OCI-LY1 (cell line): ENCODE measurements at regions not wholly inside any gene's neighbourhood (a gene's known extent, or its start where the extent isn't known, plus 50 kb on each side); places are given as distances from the start of the nearest gene placed in this dataset.

Experiments used
- H2AFZ ChIP-seq: fragments of 200-600 bp; sonication (generic), shearing (Covaris generic); 2 replicates; pipeline ENCODE4 v1.6.0; 2014; ENCODE audit warnings: antibody characterized with exemption, mild to moderate bottlenecking, low read length
- H3F3A ChIP-seq: fragments of 200-600 bp; sonication (generic), shearing (Covaris generic); 2 replicates; pipeline ENCODE4 v1.6.0; 2014; ENCODE audit warnings: mild to moderate bottlenecking, antibody characterized with exemption, low read length, moderate library complexity; ENCODE audit not compliant: insufficient read depth
- H3K27ac ChIP-seq: fragments of 200-600 bp; sonication (generic); 2 replicates; pipeline ENCODE4 v1.5.1; 2014; ENCODE audit warnings: low read length, mixed run types, mild to moderate bottlenecking, low read depth; ENCODE audit not compliant: poor library complexity, severe bottlenecking
- H3K27me3 ChIP-seq: fragments of 200-600 bp; sonication (generic); 2 replicates; pipeline ENCODE4 v1.6.0; 2014; ENCODE audit warnings: antibody characterized with exemption, mild to moderate bottlenecking, low read length, moderate library complexity; ENCODE audit not compliant: insufficient read depth
- H3K36me3 ChIP-seq: fragments of 200-600 bp; sonication (generic); 2 replicates; pipeline ENCODE4 v1.6.1; 2014; ENCODE audit warnings: mild to moderate bottlenecking, antibody characterized with exemption, low read length, moderate library complexity, mixed read lengths; ENCODE audit not compliant: insufficient read depth
- H3K4me1 ChIP-seq: fragments of 200-600 bp; sonication (generic); 2 replicates; pipeline ENCODE4 v1.5.1; 2014; ENCODE audit warnings: mild to moderate bottlenecking, low read length, moderate library complexity; ENCODE audit not compliant: insufficient read depth, severe bottlenecking
- H3K4me2 ChIP-seq: fragments of 200-600 bp; sonication (generic), shearing (Covaris generic); 2 replicates; pipeline ENCODE4 v1.6.1; 2014; ENCODE audit warnings: low read length
- H3K4me3 ChIP-seq: fragments of 200-600 bp; sonication (generic); 2 replicates; pipeline ENCODE4 v1.5.1; 2014; ENCODE audit warnings: low read length, low read depth, mild to moderate bottlenecking, mixed read lengths; ENCODE audit not compliant: poor library complexity, severe bottlenecking
- H3K79me2 ChIP-seq: fragments of 200-600 bp; shearing (Covaris generic); 2 replicates; pipeline ENCODE4 v1.6.1; 2016; ENCODE audit warnings: mixed run types, low read length, mixed read lengths; ENCODE audit not compliant: insufficient read depth
- H3K9ac ChIP-seq: fragments of 200-600 bp; sonication (generic), shearing (Covaris generic); 2 replicates; pipeline ENCODE4 v1.6.1; 2014; ENCODE audit warnings: mild to moderate bottlenecking, low read length, mixed read lengths
- H3K9me2 ChIP-seq: fragments of 200-600 bp; sonication (generic), shearing (Covaris generic); 2 replicates; pipeline ENCODE4 v1.6.1; 2014; ENCODE audit warnings: low read depth, mild to moderate bottlenecking, low read length, mixed read lengths
- H3K9me3 ChIP-seq: fragments of 200-600 bp; shearing (Covaris generic); 2 replicates; pipeline ENCODE4 v1.6.1; 2014; ENCODE audit warnings: low read length, mixed read lengths
- H4K20me1 ChIP-seq: fragments of 200-600 bp; sonication (generic), shearing (Covaris generic); 2 replicates; pipeline ENCODE4 v1.6.0; 2016; ENCODE audit warnings: mild to moderate bottlenecking, low read length; ENCODE audit not compliant: insufficient read depth
- EZH2 ChIP-seq: fragments of 200-600 bp; sonication (generic), shearing (Covaris generic); IDR thresholded peaks from 2 replicates; pipeline ENCODE4 v1.8.0; 2017; ENCODE audit warnings: borderline replicate concordance, mixed run types, mild to moderate bottlenecking, antibody characterized with exemption, low read length, moderate library complexity, mixed read lengths
- TF ChIP-seq, protein P1 (sequence below): fragments of 200-600 bp; sonication (generic), shearing (Covaris generic); IDR thresholded peaks from 2 replicates; pipeline ENCODE4 v1.5.1; 2017; ENCODE audit warnings: mild to moderate bottlenecking, antibody characterized with exemption, low read length, moderate library complexity, mixed read lengths

DNA sequence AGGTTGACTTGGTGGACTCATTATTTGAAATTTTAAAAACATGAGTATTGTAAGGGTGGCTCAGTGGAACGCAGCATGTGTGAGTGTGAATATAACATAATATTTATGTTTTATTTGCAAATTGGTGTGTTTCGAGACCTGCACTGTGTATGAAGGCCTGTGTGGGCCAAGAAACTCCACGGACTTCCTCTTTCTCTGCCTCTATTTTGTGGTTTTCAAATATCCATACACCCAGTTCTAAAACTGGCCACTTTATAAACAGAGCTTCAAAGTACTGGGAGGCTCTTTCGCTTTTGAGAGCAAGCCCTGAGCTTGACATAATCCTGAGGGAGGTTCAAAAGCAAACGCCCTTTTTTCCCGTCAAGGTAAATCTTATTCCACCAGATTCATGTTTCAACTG is 187.7 kb downstream of the GPAT3 start:
- no peak overlapping the region for H3K4me3 ChIP-seq
- no peaks in the 10 kb centered on the region for H3K27me3 ChIP-seq
- H2AFZ ChIP-seq, result no peak overlapping the region
- no peaks in the 10 kb centered on the region for H3K9me2 ChIP-seq
- TF ChIP-seq, protein P1, sequence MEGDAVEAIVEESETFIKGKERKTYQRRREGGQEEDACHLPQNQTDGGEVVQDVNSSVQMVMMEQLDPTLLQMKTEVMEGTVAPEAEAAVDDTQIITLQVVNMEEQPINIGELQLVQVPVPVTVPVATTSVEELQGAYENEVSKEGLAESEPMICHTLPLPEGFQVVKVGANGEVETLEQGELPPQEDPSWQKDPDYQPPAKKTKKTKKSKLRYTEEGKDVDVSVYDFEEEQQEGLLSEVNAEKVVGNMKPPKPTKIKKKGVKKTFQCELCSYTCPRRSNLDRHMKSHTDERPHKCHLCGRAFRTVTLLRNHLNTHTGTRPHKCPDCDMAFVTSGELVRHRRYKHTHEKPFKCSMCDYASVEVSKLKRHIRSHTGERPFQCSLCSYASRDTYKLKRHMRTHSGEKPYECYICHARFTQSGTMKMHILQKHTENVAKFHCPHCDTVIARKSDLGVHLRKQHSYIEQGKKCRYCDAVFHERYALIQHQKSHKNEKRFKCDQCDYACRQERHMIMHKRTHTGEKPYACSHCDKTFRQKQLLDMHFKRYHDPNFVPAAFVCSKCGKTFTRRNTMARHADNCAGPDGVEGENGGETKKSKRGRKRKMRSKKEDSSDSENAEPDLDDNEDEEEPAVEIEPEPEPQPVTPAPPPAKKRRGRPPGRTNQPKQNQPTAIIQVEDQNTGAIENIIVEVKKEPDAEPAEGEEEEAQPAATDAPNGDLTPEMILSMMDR, result no peak
- TF ChIP-seq EZH2, result no peak
- no peaks in the 10 kb centered on the region for H3K36me3 ChIP-seq
- H3K27ac ChIP-seq, result no peak overlapping the region
- H3K4me2 ChIP-seq, result no peak overlapping the region
- H3K9me3 ChIP-seq, result no peaks in the 10 kb centered on the region
- H3K9ac ChIP-seq, result no peak overlapping the region
- H4K20me1 ChIP-seq, result no peaks in the 10 kb centered on the region
- no peaks in the 10 kb centered on the region for H3K79me2 ChIP-seq
- no peaks in the 10 kb centered on the region for H3F3A ChIP-seq
- H3K4me1 ChIP-seq, result no peaks in the 10 kb centered on the region

DNA sequence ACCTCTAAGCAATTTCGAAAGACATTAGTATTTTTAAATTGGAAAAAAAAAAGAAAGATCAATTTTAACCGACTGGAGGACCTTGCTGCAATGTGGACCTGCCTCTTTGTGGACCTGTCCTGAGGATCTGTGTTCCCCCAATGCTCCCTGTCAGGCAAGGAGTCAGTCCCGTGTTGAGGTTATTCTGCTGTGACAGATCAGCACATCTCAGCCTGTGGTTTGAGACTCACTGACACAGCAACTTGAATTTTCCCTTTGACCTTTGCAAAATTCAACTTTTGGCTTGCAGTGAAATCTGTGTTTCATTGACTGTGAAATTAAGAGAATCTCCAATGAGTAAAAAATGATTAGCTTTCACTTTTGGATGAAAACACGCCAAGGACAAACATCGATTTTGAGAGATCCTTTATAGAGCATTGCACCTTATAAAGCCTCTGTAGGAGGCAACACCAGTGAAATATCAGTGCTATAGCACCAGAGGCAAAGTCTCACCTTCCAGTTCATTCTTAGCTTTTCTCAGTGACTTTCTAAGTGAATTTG is 186.9 kb downstream of the GPAT3 start:
- H3K27me3 ChIP-seq, result no peaks in the 10 kb centered on the region
- no peaks in the 10 kb centered on the region for H3K9me2 ChIP-seq
- no peaks in the 10 kb centered on the region for H3K79me2 ChIP-seq
- H3K27ac ChIP-seq, result no peak overlapping the region
- no peaks in the 10 kb centered on the region for H4K20me1 ChIP-seq
- no peaks in the 10 kb centered on the region for H3K36me3 ChIP-seq
- no peak overlapping the region for H3K4me3 ChIP-seq
- H3K4me2 ChIP-seq, result no peak overlapping the region
- H2AFZ ChIP-seq, result no peak overlapping the region
- H3K9ac ChIP-seq, result no peak overlapping the region
- TF ChIP-seq, protein P1, result no peak
- no peak for TF ChIP-seq EZH2
- no peaks in the 10 kb centered on the region for H3K9me3 ChIP-seq
- no peaks in the 10 kb centered on the region for H3K4me1 ChIP-seq
- no peaks in the 10 kb centered on the region for H3F3A ChIP-seq

DNA sequence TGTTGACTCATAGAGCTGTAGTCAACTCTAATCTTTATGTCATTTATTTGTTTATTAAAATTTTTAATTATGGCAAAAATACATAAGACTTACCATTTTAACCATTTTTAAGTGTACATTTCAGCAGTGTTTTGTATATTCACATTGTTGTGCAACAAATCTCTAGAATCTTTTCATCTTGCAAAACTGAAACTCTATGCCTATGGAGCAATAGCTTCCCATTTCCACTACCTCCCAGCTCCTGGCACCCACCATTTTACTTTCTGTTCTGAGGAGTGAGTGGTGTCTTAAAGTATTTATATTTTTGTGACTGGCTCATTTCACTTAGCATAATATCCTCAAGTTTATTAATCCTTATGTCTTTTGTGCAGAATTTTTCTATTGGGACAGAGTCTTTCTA is 181.0 kb downstream of the GPAT3 start:
- no peak overlapping the region for H2AFZ ChIP-seq
- H3K9me3 ChIP-seq, result no peaks in the 10 kb centered on the region
- H3K4me2 ChIP-seq, result no peak overlapping the region
- H3K79me2 ChIP-seq, result no peaks in the 10 kb centered on the region
- H3K9ac ChIP-seq, result no peak overlapping the region
- TF ChIP-seq, protein P1, result no peak
- TF ChIP-seq EZH2, result no peak
- no peaks in the 10 kb centered on the region for H3K36me3 ChIP-seq
- no peaks in the 10 kb centered on the region for H3K9me2 ChIP-seq
- H3F3A ChIP-seq, result no peaks in the 10 kb centered on the region
- H3K4me1 ChIP-seq, result no peaks in the 10 kb centered on the region
- H3K27ac ChIP-seq, result no peak overlapping the region
- no peak overlapping the region for H3K4me3 ChIP-seq
- H4K20me1 ChIP-seq, result no peaks in the 10 kb centered on the region
- no peaks in the 10 kb centered on the region for H3K27me3 ChIP-seq
